Trophoblast cell (in vitro differentiated cells and primary cell): ENCODE measurements at regions not wholly inside any gene's neighbourhood (a gene's known extent, or its start where the extent isn't known, plus 50 kb on each side); places are given as distances from the start of the nearest gene placed in this dataset.

Experiments
- DNase-seq, 2 donors: peaks; one replicate each; pipeline ENCODE4 v3.0.0-alpha.2; 2016
- H2AFZ ChIP-seq: 2 replicates; pipeline ENCODE4 v1.6.1; 2013; ENCODE audit warnings: low read length, moderate library complexity, mild to moderate bottlenecking; ENCODE audit not compliant: insufficient read depth, poor library complexity
- H2AK5ac ChIP-seq: 2 replicates; pipeline ENCODE4 v1.6.1; 2013; ENCODE audit warnings: mild to moderate bottlenecking, low read length
- H2BK120ac ChIP-seq: 2 replicates; pipeline ENCODE4 v1.6.1; 2013; ENCODE audit warnings: low read length, mild to moderate bottlenecking, moderate library complexity; ENCODE audit not compliant: insufficient read depth, poor library complexity
- H2BK12ac ChIP-seq: 2 replicates; pipeline ENCODE4 v1.6.1; 2013; ENCODE audit warnings: mild to moderate bottlenecking, low read length, moderate library complexity
- H2BK5ac ChIP-seq: 2 replicates; pipeline ENCODE4 v1.6.1; 2013; ENCODE audit warnings: low read length, low read depth, moderate library complexity, mild to moderate bottlenecking; ENCODE audit not compliant: poor library complexity
- H3K14ac ChIP-seq: 2 replicates; pipeline ENCODE4 v1.6.1; 2013; ENCODE audit warnings: mild to moderate bottlenecking, low read length
- H3K18ac ChIP-seq: 2 replicates; pipeline ENCODE4 v1.6.1; 2013; ENCODE audit warnings: mild to moderate bottlenecking, low read length
- H3K23ac ChIP-seq: 2 replicates; pipeline ENCODE4 v1.6.1; 2013; ENCODE audit warnings: low read length
- H3K27ac ChIP-seq: 2 replicates; pipeline ENCODE4 v1.5.1; 2013; ENCODE audit warnings: low read depth, mild to moderate bottlenecking, inconsistent platforms, low read length, moderate library complexity
- H3K27me3 ChIP-seq: 2 replicates; pipeline ENCODE4 v1.6.1; 2013; ENCODE audit warnings: inconsistent platforms, mild to moderate bottlenecking, low read length, moderate library complexity; ENCODE audit not compliant: insufficient read depth
- H3K36me3 ChIP-seq, 2 experiments: 1 replicate in 1 of 2; 2 replicates in 1 of 2; pipeline ENCODE4 v1.6.1; 2013; ENCODE audit warnings: low read length in 2 of 2, mild to moderate bottlenecking in 2 of 2, moderate library complexity in 1 of 2; ENCODE audit not compliant: insufficient read depth in 2 of 2, control insufficient read depth in 1 of 2
- H3K4ac ChIP-seq: 2 replicates; pipeline ENCODE4 v1.6.1; 2013; ENCODE audit warnings: low read depth, mild to moderate bottlenecking, low read length, moderate library complexity
- H3K4me1 ChIP-seq, 2 experiments: 1 replicate in 1 of 2; 2 replicates in 1 of 2; pipeline ENCODE4 v1.6.1; 2013; ENCODE audit warnings: low read length in 2 of 2, mild to moderate bottlenecking in 2 of 2, moderate library complexity in 1 of 2; ENCODE audit not compliant: insufficient read depth in 2 of 2, control insufficient read depth in 1 of 2
- H3K4me2 ChIP-seq: 2 replicates; pipeline ENCODE4 v1.6.1; 2013; ENCODE audit warnings: inconsistent platforms, mild to moderate bottlenecking, low read length, moderate library complexity
- H3K4me3 ChIP-seq: 2 replicates; pipeline ENCODE4 v1.5.1; 2013; ENCODE audit warnings: mild to moderate bottlenecking, low read depth, low read length, inconsistent platforms
- H3K79me1 ChIP-seq: one replicate; pipeline ENCODE4 v1.6.1; 2013; ENCODE audit warnings: low read length
- H3K79me2 ChIP-seq: 2 replicates; pipeline ENCODE4 v1.6.1; 2013; ENCODE audit warnings: low read length, mild to moderate bottlenecking; ENCODE audit not compliant: control insufficient read depth, insufficient read depth, poor library complexity
- H3K9ac ChIP-seq: 2 replicates; pipeline ENCODE4 v1.6.1; 2013; ENCODE audit warnings: mild to moderate bottlenecking, low read length
- H3K9me3 ChIP-seq: 2 replicates; pipeline ENCODE4 v1.6.1; 2013; ENCODE audit warnings: low read depth, mild to moderate bottlenecking, control low read depth, inconsistent platforms, low read length; ENCODE audit not compliant: insufficient read depth
- H4K12ac ChIP-seq: 2 replicates; pipeline ENCODE4 v1.6.1; 2013; ENCODE audit warnings: low read depth, mild to moderate bottlenecking, low read length, moderate library complexity
- H4K8ac ChIP-seq: 2 replicates; pipeline ENCODE4 v1.6.1; 2013; ENCODE audit warnings: low read depth, mild to moderate bottlenecking, low read length, moderate library complexity
- H4K91ac ChIP-seq: one replicate; pipeline ENCODE4 v1.6.1; 2013; ENCODE audit warnings: low read depth, mild to moderate bottlenecking, low read length, moderate library complexity
- WGBS: extraction: QIAGEN DNeasy Blood & Tissue Kit; methylation state at CpG from one replicate; pipeline ENCODE4 v1.1.7; 2013; ENCODE audit warnings: missing lambda C conversion rate; ENCODE audit not compliant: insufficient read length, insufficient coverage; ENCODE audit errors: extremely low coverage; 5-methylcytosine and 5-hydroxymethylcytosine counted together

DNA sequence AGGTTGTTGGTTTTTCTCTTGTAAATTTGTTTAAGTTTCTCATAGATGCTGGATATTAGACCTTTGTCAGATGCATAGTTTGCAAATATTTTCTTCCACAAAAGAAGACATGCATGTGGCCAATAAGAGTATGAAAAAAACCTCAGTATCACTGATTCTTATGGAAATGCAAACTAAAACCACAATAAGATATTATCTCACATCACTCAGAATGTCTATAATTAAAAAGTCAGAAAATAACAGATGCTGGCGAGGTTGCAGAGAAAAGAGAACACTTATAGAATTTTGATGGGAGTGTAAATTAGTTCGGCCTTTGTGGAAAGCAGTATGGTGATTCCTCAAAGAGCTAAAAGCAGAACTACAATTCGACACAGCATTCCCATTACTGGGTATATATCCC lies 1355.6 kb downstream of the FAM133A start:
- no peak overlapping the region for H3K23ac ChIP-seq
- no peak overlapping the region for H3K27ac ChIP-seq
- no peak overlapping the region for H4K12ac ChIP-seq
- no peak overlapping the region for H3K4ac ChIP-seq
- no peak overlapping the region for H4K8ac ChIP-seq
- no peak overlapping the region for H3K4me3 ChIP-seq
- H3K79me2 ChIP-seq: no peaks in the 10 kb centered on the region
- H2AK5ac ChIP-seq: no peak overlapping the region
- no peak overlapping the region for H2BK12ac ChIP-seq
- no peak overlapping the region for H3K14ac ChIP-seq
- no CpG with 5 or more reads among the region's 3 CpGs for WGBS
- H3K4me2 ChIP-seq: no peak overlapping the region
- H3K9me3 ChIP-seq: no peaks in the 10 kb centered on the region
- H3K18ac ChIP-seq: no peak overlapping the region
- no peak overlapping the region for H4K91ac ChIP-seq
- H3K9ac ChIP-seq: no peak overlapping the region
- no peak overlapping the region for H2AFZ ChIP-seq
- no peak overlapping the region for H2BK5ac ChIP-seq
- no peaks in the 10 kb centered on the region for H3K36me3 ChIP-seq
- H3K4me1 ChIP-seq: no peaks in the 10 kb centered on the region
- H3K79me1 ChIP-seq: no peaks in the 10 kb centered on the region
- no peak overlapping the region for H2BK120ac ChIP-seq
- DNase-seq: no peak
- H3K27me3 ChIP-seq: no peaks in the 10 kb centered on the region

- no peak overlapping the region for H2BK12ac ChIP-seq
- H3K9me3 ChIP-seq: no peaks in the 10 kb centered on the region
- H4K12ac ChIP-seq: no peak overlapping the region
- H3K4me3 ChIP-seq: no peak overlapping the region
- H3K27ac ChIP-seq: no peak overlapping the region
- WGBS: no CpG with 5 or more reads among the region's 1 CpG
- no peaks in the 10 kb centered on the region for H3K79me2 ChIP-seq
- H3K4me1 ChIP-seq: no peaks in the 10 kb centered on the region
- no peak for DNase-seq
- H3K4ac ChIP-seq: no peak overlapping the region
- no peak overlapping the region for H3K23ac ChIP-seq
- no peak overlapping the region for H2BK120ac ChIP-seq
- H3K79me1 ChIP-seq: no peaks in the 10 kb centered on the region
- H3K14ac ChIP-seq: no peak overlapping the region
- no peak overlapping the region for H3K9ac ChIP-seq
- no peak overlapping the region for H4K91ac ChIP-seq
- no peaks in the 10 kb centered on the region for H3K27me3 ChIP-seq
- H3K4me2 ChIP-seq: no peak overlapping the region
- no peak overlapping the region for H4K8ac ChIP-seq
- H3K18ac ChIP-seq: no peak overlapping the region
- H2AFZ ChIP-seq: no peak overlapping the region
- no peaks in the 10 kb centered on the region for H3K36me3 ChIP-seq
- no peak overlapping the region for H2BK5ac ChIP-seq
- H2AK5ac ChIP-seq: no peak overlapping the region
These were observed 1366.1 kb downstream of the FAM133A start for GRCh38 chrX:95040104-95040503.

GRCh38 chrX:95044331-95044730 lies 1370.3 kb downstream of the FAM133A start:
- Histone ChIP-seq H3K14ac (no peak overlapping the region), H3K4me3 (no peak overlapping the region), H4K8ac (no peak overlapping the region), H2AK5ac (no peak overlapping the region), H2BK120ac (no peak overlapping the region), H3K79me1 (no peaks in the 10 kb centered on the region), H4K12ac (no peak overlapping the region), H3K18ac (no peak overlapping the region), H3K27ac (no peak overlapping the region), H3K4ac (no peak overlapping the region), H3K27me3 (no peaks in the 10 kb centered on the region), H4K91ac (no peak overlapping the region), H3K4me2 (no peak overlapping the region), H2BK5ac (no peak overlapping the region), H3K79me2 (no peaks in the 10 kb centered on the region), H2BK12ac (no peak overlapping the region), H3K9ac (no peak overlapping the region), H2AFZ (no peak overlapping the region), H3K23ac (no peak overlapping the region), H3K4me1 (no peaks in the 10 kb centered on the region), H3K36me3 (no peaks in the 10 kb centered on the region), H3K9me3 (no peaks in the 10 kb centered on the region)
- WGBS: no CpG with 5 or more reads among the region's 4 CpGs
- DNase-seq: no peak

DNA sequence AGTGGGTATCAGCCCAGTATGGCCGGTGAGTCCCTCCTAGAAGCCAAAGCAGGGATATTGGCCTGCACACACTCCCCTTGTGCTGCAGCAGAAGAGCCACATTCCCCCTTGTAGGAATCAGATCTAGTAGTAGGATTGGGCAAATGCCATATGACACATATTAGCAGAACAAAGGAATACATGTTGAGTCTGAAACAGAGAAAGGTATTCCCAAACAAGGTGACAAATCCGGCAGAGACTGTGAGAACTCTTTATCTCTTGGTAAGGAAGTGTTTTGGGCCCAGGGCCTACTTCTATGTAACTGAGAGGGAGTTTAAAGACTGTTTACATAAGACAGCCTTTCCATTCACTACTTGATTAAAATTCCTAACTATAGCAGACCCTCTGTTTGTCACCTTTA lies 1382.0 kb downstream of the FAM133A start:
- no peak overlapping the region for H3K23ac ChIP-seq
- H3K79me2 ChIP-seq: no peaks in the 10 kb centered on the region
- no peak overlapping the region for H2BK120ac ChIP-seq
- H3K9me3 ChIP-seq: no peaks in the 10 kb centered on the region
- WGBS: no CpG with 5 or more reads among the region's 2 CpGs
- no peak overlapping the region for H3K14ac ChIP-seq
- H4K12ac ChIP-seq: no peak overlapping the region
- no peaks in the 10 kb centered on the region for H3K79me1 ChIP-seq
- H4K91ac ChIP-seq: no peak overlapping the region
- H3K18ac ChIP-seq: no peak overlapping the region
- no peak overlapping the region for H2BK5ac ChIP-seq
- H3K4me1 ChIP-seq: no peaks in the 10 kb centered on the region
- H2BK12ac ChIP-seq: no peak overlapping the region
- H3K4ac ChIP-seq: no peak overlapping the region
- H3K9ac ChIP-seq: no peak overlapping the region
- no peak overlapping the region for H2AFZ ChIP-seq
- H3K4me2 ChIP-seq: no peak overlapping the region
- no peak overlapping the region for H4K8ac ChIP-seq
- H3K27me3 ChIP-seq: no peaks in the 10 kb centered on the region
- H3K36me3 ChIP-seq: no peaks in the 10 kb centered on the region
- no peak overlapping the region for H3K27ac ChIP-seq
- H2AK5ac ChIP-seq: no peak overlapping the region
- peak in 1 of 2 donors; percentile 39 for DNase-seq
- no peak overlapping the region for H3K4me3 ChIP-seq
